CD8-positive, alpha-beta memory T cell (primary cell): ENCODE measurements at regions not wholly inside any gene's neighbourhood (a gene's known extent, or its start where the extent isn't known, plus 50 kb on each side); places are given as distances from the start of the nearest gene placed in this dataset.

Experiments used
- CTCF ChIA-PET: fragments of 350-600 bp; sonication (Branson Sonifier 250); formaldehyde crosslinking; loops from one replicate; lab custom pipeline; 2021; ENCODE audit warnings: antibody characterized with exemption; lab: Charles Lee
- POLR2A ChIA-PET: fragments of 350-600 bp; sonication (Branson Sonifier 250); formaldehyde crosslinking; loops from one replicate; lab custom pipeline; 2021; ENCODE audit warnings: antibody characterized with exemption; lab: Charles Lee
- DNase-seq, 5 donors: peaks; one replicate each; pipeline versions ENCODE4 v3.0.0 to v3.0.0-alpha.2; 2020 to 2022; ENCODE audit warnings: mixed read lengths in 1 of 5
- H3K27ac ChIP-seq: one replicate; pipeline ENCODE4 v1.7.0; 2013; ENCODE audit warnings: low read depth, mild to moderate bottlenecking, low read length, moderate library complexity
- H3K27me3 ChIP-seq: 2 replicates; pipeline ENCODE4 v1.7.0; 2013; ENCODE audit warnings: low read length, mild to moderate bottlenecking; ENCODE audit not compliant: insufficient read depth, poor library complexity, severe bottlenecking
- H3K36me3 ChIP-seq: 2 replicates; pipeline ENCODE4 v1.7.0; 2013; ENCODE audit warnings: mild to moderate bottlenecking, low read length, moderate library complexity; ENCODE audit not compliant: insufficient read depth
- H3K4me1 ChIP-seq: 2 replicates; pipeline ENCODE4 v1.7.0; 2013; ENCODE audit warnings: mild to moderate bottlenecking, low read length, moderate library complexity; ENCODE audit not compliant: insufficient read depth
- H3K4me3 ChIP-seq: 2 replicates; pipeline ENCODE4 v1.7.0; 2013; ENCODE audit warnings: mild to moderate bottlenecking, low read length
- H3K9me3 ChIP-seq: 2 replicates; pipeline ENCODE4 v1.7.0; 2013; ENCODE audit warnings: mild to moderate bottlenecking, low read length
- H3K27ac Mint-ChIP-seq, 8 donors: one replicate each; pipeline ENCODE4 v1.8.0; 2020 to 2021; ENCODE audit warnings: mixed read lengths in 8 of 8, mild to moderate bottlenecking in 6 of 8, inconsistent platforms in 3 of 8, moderate library complexity in 3 of 8
- H3K27me3 Mint-ChIP-seq, 2 donors: one replicate each; pipeline ENCODE4 v1.8.0; 2020 to 2021; ENCODE audit warnings: mixed read lengths in 2 of 2, mild to moderate bottlenecking in 1 of 2, moderate library complexity in 1 of 2
- H3K36me3 Mint-ChIP-seq, 3 donors: one replicate each; pipeline ENCODE4 v1.8.0; 2020 to 2021; ENCODE audit warnings: mixed read lengths in 3 of 3, inconsistent platforms in 1 of 3, mild to moderate bottlenecking in 1 of 3
- H3K4me1 Mint-ChIP-seq, 3 donors: one replicate each; pipeline ENCODE4 v1.8.0; 2020 to 2021; ENCODE audit warnings: mixed read lengths in 3 of 3, inconsistent platforms in 1 of 3, mild to moderate bottlenecking in 1 of 3
- H3K4me3 Mint-ChIP-seq, 7 donors: one replicate each; pipeline ENCODE4 v1.8.0; 2020 to 2021; ENCODE audit warnings: mixed read lengths in 7 of 7, mild to moderate bottlenecking in 6 of 7, moderate library complexity in 4 of 7, inconsistent platforms in 2 of 7
- H3K9me3 Mint-ChIP-seq, 5 donors: one replicate each; pipeline ENCODE4 v1.8.0; 2020 to 2022; ENCODE audit warnings: mixed read lengths in 5 of 5, mild to moderate bottlenecking in 3 of 5, moderate library complexity in 2 of 5, inconsistent platforms in 1 of 5

DNA sequence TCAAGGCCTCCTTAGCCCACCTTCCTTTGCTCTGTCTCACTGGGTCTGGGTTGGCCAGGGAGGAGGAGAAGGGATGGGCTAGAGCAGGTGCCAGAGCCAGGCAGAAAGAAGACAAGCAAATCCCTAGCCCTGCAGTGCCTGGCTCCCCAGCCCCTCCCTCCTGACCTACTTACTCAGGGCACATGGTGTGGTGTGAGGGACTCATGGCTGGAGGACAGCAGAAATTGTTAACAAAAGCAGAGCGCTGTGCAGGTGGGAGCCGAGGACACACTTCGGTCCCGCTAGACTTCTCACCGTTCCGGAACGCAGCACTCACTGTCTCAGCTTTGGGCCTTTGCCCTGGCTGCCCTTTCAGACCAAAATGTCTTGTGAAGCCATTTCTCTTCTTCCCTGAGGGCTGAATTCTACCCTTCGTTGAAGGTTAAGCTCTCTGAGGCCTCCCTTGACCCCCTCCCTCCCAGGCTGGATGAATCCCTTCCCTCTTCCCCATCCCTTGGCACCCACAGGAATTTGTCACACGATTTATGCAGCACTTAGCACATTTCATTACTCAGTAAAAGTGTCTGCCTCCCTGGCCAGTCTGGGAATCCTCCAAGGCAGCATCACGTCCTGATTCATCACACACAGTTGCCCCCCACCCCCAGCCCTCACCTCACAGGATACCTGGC, 263.9 kb upstream of the TRPC7 start:
- no peaks in the 10 kb centered on the region for H3K4me1 ChIP-seq
- peak overlapping the region in 1 of 8 donors; percentile 63 for H3K27ac Mint-ChIP-seq
- CTCF ChIA-PET = no interaction called here
- H3K4me3 ChIP-seq = no peak overlapping the region
- no peak overlapping the region for H3K4me3 Mint-ChIP-seq
- H3K9me3 ChIP-seq = no peaks in the 10 kb centered on the region
- no peak for DNase-seq
- no peaks in the 10 kb centered on the region for H3K27me3 ChIP-seq
- no peak overlapping the region for H3K27ac ChIP-seq
- H3K27me3 Mint-ChIP-seq = no peaks in the 10 kb centered on the region
- no peaks in the 10 kb centered on the region for H3K36me3 Mint-ChIP-seq
- H3K36me3 ChIP-seq = no peaks in the 10 kb centered on the region
- no peaks in the 10 kb centered on the region for H3K4me1 Mint-ChIP-seq
- POLR2A ChIA-PET = no interaction called here
- peaks cover 0 to 5% (median 0%) of the 10 kb centered on the region in 5 donors for H3K9me3 Mint-ChIP-seq

DNA sequence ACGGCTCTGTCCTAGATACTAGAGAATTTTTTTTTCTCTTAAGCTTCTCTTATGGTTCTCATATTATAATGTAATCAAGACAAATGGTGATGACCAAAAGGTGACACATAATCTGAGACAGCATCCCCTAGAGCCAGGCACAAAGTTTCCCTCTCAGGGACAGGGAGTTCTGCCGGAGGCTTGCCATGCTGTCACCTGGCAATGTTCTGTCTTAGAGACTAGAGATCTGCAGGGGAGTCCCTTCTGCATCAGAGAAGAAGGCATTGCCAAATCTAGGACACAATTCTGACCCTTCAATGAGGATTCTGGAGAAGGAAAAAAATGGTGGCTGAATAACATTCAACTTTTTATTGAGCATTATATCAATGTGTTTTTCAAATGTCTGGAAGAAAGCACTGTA, 261.2 kb upstream of the TRPC7 start:
- Histone ChIP-seq H3K36me3 (no peaks in the 10 kb centered on the region), H3K9me3 (no peaks in the 10 kb centered on the region), H3K4me3 (no peak overlapping the region), H3K4me1 (no peaks in the 10 kb centered on the region), H3K27ac (no peak overlapping the region), H3K27me3 (no peaks in the 10 kb centered on the region)
- no peaks in the 10 kb centered on the region for H3K36me3 Mint-ChIP-seq
- ChIA-PET CTCF (no interaction called here), POLR2A (no interaction called here)
- DNase-seq = no peak
- H3K4me3 Mint-ChIP-seq = no peak overlapping the region
- no peaks in the 10 kb centered on the region for H3K4me1 Mint-ChIP-seq
- H3K27me3 Mint-ChIP-seq = no peaks in the 10 kb centered on the region
- peaks cover 0 to 6% (median 2%) of the 10 kb centered on the region in 5 donors for H3K9me3 Mint-ChIP-seq
- no peak overlapping the region for H3K27ac Mint-ChIP-seq

DNA sequence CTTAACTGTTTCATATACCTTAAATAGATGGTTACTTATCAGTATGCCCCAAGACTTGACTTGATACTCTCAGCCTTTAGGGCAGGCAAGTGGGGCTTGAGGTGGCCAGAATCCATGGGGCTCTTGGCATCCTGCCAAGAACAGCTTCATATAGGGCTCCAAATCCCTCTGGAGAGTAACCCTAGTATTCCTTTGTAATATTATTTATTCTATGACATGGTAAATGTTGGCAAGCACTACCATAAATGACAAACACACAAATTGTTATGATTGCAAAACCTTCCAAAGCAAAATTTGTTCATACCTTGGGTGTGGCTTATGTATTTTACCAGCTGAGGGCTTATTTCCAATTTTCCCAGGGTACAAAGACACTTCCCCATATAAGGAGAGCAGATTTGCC, 257.4 kb upstream of the TRPC7 start:
- H3K36me3 Mint-ChIP-seq = no peaks in the 10 kb centered on the region
- no peak overlapping the region for H3K4me3 ChIP-seq
- H3K27me3 ChIP-seq = no peaks in the 10 kb centered on the region
- no peaks in the 10 kb centered on the region for H3K4me1 ChIP-seq
- H3K9me3 ChIP-seq = no peaks in the 10 kb centered on the region
- ChIA-PET POLR2A (no interaction called here), CTCF (no interaction called here)
- no peak for DNase-seq
- H3K9me3 Mint-ChIP-seq = peaks cover 0 to 3% (median 2%) of the 10 kb centered on the region in 5 donors
- H3K4me1 Mint-ChIP-seq = no peaks in the 10 kb centered on the region
- H3K27ac Mint-ChIP-seq = no peak overlapping the region
- H3K36me3 ChIP-seq = no peaks in the 10 kb centered on the region
- H3K27me3 Mint-ChIP-seq = peaks cover 0 to 1% of the 10 kb centered on the region in 2 donors
- H3K4me3 Mint-ChIP-seq = no peak overlapping the region
- H3K27ac ChIP-seq = no peak overlapping the region

DNA sequence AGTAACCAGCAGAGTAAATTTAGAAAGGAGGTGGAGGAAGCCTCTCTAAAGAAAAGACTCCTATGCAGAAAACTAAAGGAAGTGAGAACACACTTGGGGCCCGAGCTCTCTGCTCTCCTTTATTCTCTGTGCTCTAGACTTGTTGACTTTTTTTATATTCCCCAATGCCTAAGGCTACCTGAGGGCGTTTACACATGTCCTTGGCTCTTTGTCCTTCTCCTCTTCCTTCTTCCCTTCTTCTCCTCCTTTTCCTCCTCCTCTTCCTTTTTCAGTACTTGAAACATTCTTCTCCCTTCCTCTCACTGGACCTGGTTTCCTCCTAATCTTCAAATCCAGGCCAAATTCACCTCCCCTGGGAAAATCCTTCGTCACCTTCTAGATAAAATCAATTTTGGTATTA, 256.4 kb upstream of the TRPC7 start:
- ChIA-PET POLR2A (no interaction called here), CTCF (no interaction called here)
- no peaks in the 10 kb centered on the region for H3K36me3 Mint-ChIP-seq

DNA sequence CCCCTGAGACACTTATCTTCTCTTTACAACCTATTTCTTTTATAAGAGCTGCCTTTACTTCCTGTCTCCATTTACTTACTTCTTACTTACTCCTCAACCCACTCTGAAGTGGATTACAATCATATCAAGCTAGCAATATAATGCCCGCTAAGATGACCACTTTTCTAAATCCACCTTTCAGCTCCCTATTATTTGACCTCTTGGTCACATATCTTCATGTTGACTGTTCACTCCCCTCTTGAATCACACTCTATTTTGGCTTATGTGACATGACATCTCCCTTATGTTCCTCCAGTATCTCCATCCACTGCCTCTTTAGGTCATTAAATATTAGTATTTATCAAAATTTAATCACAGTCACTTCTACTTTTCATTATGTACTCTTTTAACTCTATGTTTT, 255.3 kb upstream of the TRPC7 start:
- Mint-ChIP-seq H3K27ac (no peak overlapping the region), H3K9me3 (peaks cover 0 to 3% (median 2%) of the 10 kb centered on the region in 5 donors), H3K36me3 (no peaks in the 10 kb centered on the region), H3K4me1 (no peaks in the 10 kb centered on the region), H3K4me3 (no peak overlapping the region), H3K27me3 (peaks cover 0 to 1% of the 10 kb centered on the region in 2 donors)
- CTCF ChIA-PET = no interaction called here
- H3K27ac ChIP-seq = no peak overlapping the region
- POLR2A ChIA-PET = no interaction called here
- no peaks in the 10 kb centered on the region for H3K4me1 ChIP-seq
- no peaks in the 10 kb centered on the region for H3K9me3 ChIP-seq
- no peaks in the 10 kb centered on the region for H3K36me3 ChIP-seq
- H3K4me3 ChIP-seq = no peak overlapping the region
- no peaks in the 10 kb centered on the region for H3K27me3 ChIP-seq
- DNase-seq = no peak

More for the DNA sequence above, 256.4 kb upstream of the TRPC7 start:
- Histone ChIP-seq H3K27me3 (no peaks in the 10 kb centered on the region), H3K4me3 (no peak overlapping the region), H3K9me3 (no peaks in the 10 kb centered on the region), H3K4me1 (no peaks in the 10 kb centered on the region), H3K27ac (no peak overlapping the region), H3K36me3 (no peaks in the 10 kb centered on the region)
- no peak for DNase-seq
- Mint-ChIP-seq H3K27ac (no peak overlapping the region), H3K9me3 (peaks cover 0 to 3% (median 2%) of the 10 kb centered on the region in 5 donors), H3K27me3 (peaks cover 0 to 1% of the 10 kb centered on the region in 2 donors), H3K4me1 (no peaks in the 10 kb centered on the region), H3K4me3 (no peak overlapping the region)

DNA sequence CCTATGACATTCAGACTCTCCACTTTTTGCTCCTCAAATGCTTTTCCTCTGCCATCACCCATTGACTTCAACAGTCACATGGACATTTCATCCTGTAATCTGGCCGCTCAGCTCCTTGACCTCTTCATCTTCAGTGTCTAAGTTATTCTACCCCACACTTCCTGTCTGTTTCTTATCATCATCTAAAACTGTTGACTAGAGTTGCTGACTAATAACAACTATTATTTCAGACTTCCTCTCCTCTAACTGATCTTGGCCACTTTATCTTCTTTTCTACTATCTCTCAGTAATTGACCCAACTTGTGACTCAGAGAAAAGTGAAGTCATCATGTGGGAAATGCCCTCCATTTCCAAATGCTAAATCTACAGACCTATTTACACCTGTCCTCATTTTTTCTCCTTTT, 254.7 kb upstream of the TRPC7 start:
- H3K27me3 ChIP-seq = no peaks in the 10 kb centered on the region
- H3K9me3 ChIP-seq = no peaks in the 10 kb centered on the region
- Mint-ChIP-seq H3K27ac (no peak overlapping the region), H3K4me1 (no peaks in the 10 kb centered on the region), H3K9me3 (peaks cover 0 to 3% (median 2%) of the 10 kb centered on the region in 5 donors), H3K36me3 (no peaks in the 10 kb centered on the region), H3K4me3 (no peak overlapping the region), H3K27me3 (peaks cover 0 to 1% of the 10 kb centered on the region in 2 donors)
- no peak overlapping the region for H3K27ac ChIP-seq
- no peak overlapping the region for H3K4me3 ChIP-seq
- DNase-seq = no peak
- POLR2A ChIA-PET = no interaction called here
- no peaks in the 10 kb centered on the region for H3K4me1 ChIP-seq
- CTCF ChIA-PET = no interaction called here
- no peaks in the 10 kb centered on the region for H3K36me3 ChIP-seq

DNA sequence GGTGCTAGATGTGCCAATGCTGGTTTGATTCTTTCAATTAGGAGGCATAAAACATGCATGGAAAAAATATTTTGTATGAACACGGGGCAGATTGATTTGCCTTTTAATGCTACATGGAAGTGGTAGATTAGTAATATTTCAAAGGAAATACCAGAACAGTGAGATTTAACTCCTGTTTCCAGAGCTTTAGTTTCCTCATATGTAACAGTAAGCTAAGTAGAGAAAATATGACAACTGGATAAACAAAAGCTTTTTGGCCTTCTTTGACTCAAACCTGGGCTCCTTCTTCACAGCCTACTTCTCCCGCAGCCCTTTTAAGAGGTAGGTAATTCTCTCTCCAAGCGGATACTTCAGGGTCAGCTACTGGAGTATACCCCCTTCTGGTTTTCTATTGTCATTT, 254.2 kb upstream of the TRPC7 start:
- Mint-ChIP-seq H3K27me3 (peaks cover 0 to 1% of the 10 kb centered on the region in 2 donors), H3K9me3 (peaks cover 0 to 3% (median 2%) of the 10 kb centered on the region in 5 donors), H3K4me3 (no peak overlapping the region), H3K27ac (no peak overlapping the region), H3K36me3 (no peaks in the 10 kb centered on the region), H3K4me1 (no peaks in the 10 kb centered on the region)
- CTCF ChIA-PET = no interaction called here
- Histone ChIP-seq H3K27me3 (no peaks in the 10 kb centered on the region), H3K9me3 (no peaks in the 10 kb centered on the region), H3K36me3 (no peaks in the 10 kb centered on the region), H3K4me1 (no peaks in the 10 kb centered on the region), H3K27ac (no peak overlapping the region), H3K4me3 (no peak overlapping the region)
- DNase-seq = no peak
- POLR2A ChIA-PET = no interaction called here

DNA sequence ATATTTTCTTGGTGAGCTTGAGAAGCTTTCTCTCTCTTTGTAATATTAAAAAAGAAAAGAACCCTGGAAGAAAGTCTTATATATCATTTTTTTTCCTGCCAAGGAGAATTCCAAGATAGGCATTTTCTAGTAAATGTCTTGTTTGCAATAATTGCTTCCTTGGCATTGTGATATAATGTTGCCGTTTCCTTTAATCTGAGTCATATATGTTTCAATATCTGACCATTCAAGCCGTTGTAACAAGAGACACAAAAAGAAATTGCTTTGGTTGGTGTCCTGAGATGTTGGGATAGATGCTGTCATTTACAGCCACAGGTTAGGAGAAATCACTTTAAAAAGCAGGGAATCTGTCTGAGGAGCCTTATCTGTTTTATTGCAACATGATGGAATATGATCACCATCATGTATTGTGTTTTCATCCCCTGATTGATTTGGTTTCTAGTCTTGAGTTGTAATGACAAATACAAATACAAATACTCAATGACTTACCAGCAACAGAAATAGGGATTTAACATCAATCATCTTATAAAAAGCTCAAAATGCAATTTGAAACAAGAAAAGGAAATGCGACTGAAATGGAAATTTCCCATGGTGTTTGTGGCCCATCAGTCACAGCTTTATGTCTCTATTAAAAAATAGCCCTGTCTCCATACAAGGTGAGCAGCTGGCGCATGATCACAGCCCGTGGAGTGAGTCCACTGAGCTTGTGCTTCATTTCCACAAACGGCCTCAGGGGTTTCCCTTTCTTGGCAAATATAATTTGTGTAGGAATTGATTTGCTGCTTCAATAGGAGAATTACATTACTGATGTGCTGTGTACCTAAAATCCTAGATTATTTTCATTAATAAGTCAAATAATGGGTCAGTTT, 250.1 kb upstream of the TRPC7 start:
- Histone ChIP-seq H3K4me3 (no peak overlapping the region), H3K9me3 (no peaks in the 10 kb centered on the region), H3K36me3 (no peaks in the 10 kb centered on the region), H3K27ac (no peak overlapping the region), H3K27me3 (no peaks in the 10 kb centered on the region), H3K4me1 (no peaks in the 10 kb centered on the region)
- DNase-seq = no peak
- Mint-ChIP-seq H3K27me3 (peaks cover 0 to 1% of the 10 kb centered on the region in 2 donors), H3K36me3 (no peaks in the 10 kb centered on the region), H3K9me3 (peaks cover 0 to 13% (median 0%) of the 10 kb centered on the region in 5 donors), H3K4me1 (no peaks in the 10 kb centered on the region), H3K27ac (no peak overlapping the region), H3K4me3 (no peak overlapping the region)
- CTCF ChIA-PET = no interaction called here
- POLR2A ChIA-PET = no interaction called here
